Activated CD4-positive, alpha-beta memory T cell treated with anti-CD3 and anti-CD28 coated beads for 36 hours (primary cell): ENCODE measurements at regions not wholly inside any gene's neighbourhood (a gene's known extent, or its start where the extent isn't known, plus 50 kb on each side); places are given as distances from the start of the nearest gene placed in this dataset.

Source experiments
- CTCF ChIA-PET: fragments of 350-600 bp; sonication (Branson Sonifier 250); formaldehyde crosslinking; loops from one replicate; lab custom pipeline; 2021; ENCODE audit warnings: antibody characterized with exemption, inconsistent platforms; lab: Charles Lee
- POLR2A ChIA-PET: fragments of 350-600 bp; sonication (Branson Sonifier 250); formaldehyde crosslinking; loops from one replicate; lab custom pipeline; 2021; ENCODE audit warnings: antibody characterized with exemption; lab: Charles Lee
- DNase-seq: peaks from one replicate; pipeline ENCODE4 v3.0.0-alpha.2; 2020
- H3K27ac Mint-ChIP-seq: one replicate; pipeline ENCODE4 v1.8.0; 2021; ENCODE audit warnings: mixed read lengths
- H3K27me3 Mint-ChIP-seq: one replicate; pipeline ENCODE4 v1.8.0; 2021; ENCODE audit warnings: mixed read lengths
- H3K36me3 Mint-ChIP-seq: one replicate; pipeline ENCODE4 v1.8.0; 2021; ENCODE audit warnings: mixed read lengths
- H3K4me1 Mint-ChIP-seq: one replicate; pipeline ENCODE4 v1.8.0; 2021; ENCODE audit warnings: low read depth, mixed read lengths
- H3K4me3 Mint-ChIP-seq: one replicate; pipeline ENCODE4 v1.8.0; 2021; ENCODE audit warnings: mild to moderate bottlenecking, mixed read lengths
- H3K9me3 Mint-ChIP-seq: one replicate; pipeline ENCODE4 v1.8.0; 2021; ENCODE audit warnings: mixed read lengths
- intact Hi-C: fragments of 100-400 bp; cut with micrococcal nuclease; formaldehyde crosslinking; loops from one replicate; pipeline ENCODE4 v1.15.1; 2023

DNA sequence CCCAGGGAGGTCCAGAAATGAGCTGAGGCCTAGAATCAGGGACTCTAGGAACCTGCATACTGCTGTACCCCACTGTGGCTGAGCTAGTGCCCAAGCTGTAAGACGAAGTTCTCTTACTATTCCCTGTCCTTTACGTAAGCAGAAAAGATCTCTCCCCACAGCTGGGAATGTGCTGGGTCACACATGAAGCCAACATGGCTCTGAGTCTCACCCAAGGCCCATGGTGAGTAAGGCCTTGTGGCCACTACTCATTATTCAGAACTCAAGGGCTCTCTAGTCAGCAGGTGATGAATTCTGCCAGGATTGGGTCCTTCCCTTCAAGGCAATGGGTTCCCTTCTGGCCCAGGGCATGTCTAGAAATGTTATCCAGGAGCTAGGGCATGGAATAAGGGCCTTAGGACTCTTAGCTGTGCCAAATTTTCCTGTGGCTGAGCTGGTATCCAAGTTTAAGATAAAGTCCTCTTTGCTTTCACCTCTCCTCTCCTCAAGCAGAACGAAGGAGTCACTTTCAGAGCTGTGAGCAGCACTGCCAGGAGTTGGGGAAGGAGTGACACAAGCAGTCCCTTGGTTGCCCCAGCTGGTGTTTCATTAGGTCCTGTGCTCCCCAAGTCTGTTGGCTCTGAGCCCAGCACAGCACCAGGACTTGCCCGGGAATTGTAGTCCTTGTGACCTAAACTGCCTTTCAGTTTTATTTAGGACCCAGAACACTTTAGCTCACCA, 707.6 kb downstream of the SLC4A3 start:
- ChIA-PET CTCF (no interaction called here), POLR2A (no interaction called here)
- H3K4me1 Mint-ChIP-seq = no peaks in the 10 kb centered on the region
- no peak overlapping the region for H3K4me3 Mint-ChIP-seq
- no peaks in the 10 kb centered on the region for H3K27me3 Mint-ChIP-seq
- H3K27ac Mint-ChIP-seq = no peak overlapping the region
- no peak for DNase-seq
- intact Hi-C loops = no loop called here
- H3K36me3 Mint-ChIP-seq = no peaks in the 10 kb centered on the region
- H3K9me3 Mint-ChIP-seq = peaks cover 8% of the 10 kb centered on the region

DNA sequence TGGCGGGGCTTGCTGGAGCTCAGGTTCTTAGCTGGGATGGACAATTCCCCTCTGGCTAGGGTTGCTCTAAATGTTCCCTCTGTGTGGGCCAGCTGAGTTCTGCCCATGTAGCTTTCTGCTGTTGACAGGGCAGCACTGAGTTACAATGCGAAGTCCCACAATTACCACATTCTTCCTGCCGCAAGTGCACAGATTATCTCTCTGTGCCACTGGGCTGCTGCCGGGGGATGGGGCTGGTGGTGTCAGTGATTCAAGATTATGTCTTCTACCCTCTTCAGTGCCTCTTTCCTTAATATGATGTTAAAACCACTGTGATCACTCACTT, 708.1 kb downstream of the SLC4A3 start:
- no peaks in the 10 kb centered on the region for H3K36me3 Mint-ChIP-seq
- intact Hi-C loops = no loop called here
- ChIA-PET CTCF (no interaction called here), POLR2A (no interaction called here)
- no peak overlapping the region for H3K4me3 Mint-ChIP-seq
- no peaks in the 10 kb centered on the region for H3K4me1 Mint-ChIP-seq
- no peaks in the 10 kb centered on the region for H3K27me3 Mint-ChIP-seq
- DNase-seq = no peak
- H3K27ac Mint-ChIP-seq = no peak overlapping the region
- H3K9me3 Mint-ChIP-seq = peaks cover 8% of the 10 kb centered on the region

DNA sequence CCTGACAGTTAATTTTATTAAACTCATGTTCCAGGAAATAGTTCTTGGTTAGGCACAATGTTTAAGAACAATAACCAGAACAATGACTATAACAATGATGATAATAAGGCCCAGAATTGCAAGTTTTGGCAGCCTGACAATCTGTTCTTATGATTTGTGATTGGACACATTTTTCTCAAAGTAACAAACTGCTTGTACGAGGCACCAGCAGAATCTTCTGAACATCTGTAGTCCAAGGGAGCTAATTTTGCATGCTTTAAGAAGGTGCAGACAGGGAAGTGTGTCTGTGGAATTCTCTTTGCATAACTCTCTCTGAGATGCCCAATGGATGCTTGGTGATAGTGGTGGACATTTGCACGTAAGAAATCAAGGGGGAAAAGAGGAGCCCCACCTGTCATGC, 709.3 kb downstream of the SLC4A3 start:
- DNase-seq = no peak
- ChIA-PET CTCF (no interaction called here), POLR2A (no interaction called here)
- H3K27ac Mint-ChIP-seq = no peak overlapping the region
- peaks cover 5% of the 10 kb centered on the region for H3K9me3 Mint-ChIP-seq
- no peaks in the 10 kb centered on the region for H3K4me1 Mint-ChIP-seq
- H3K4me3 Mint-ChIP-seq = no peak overlapping the region
- intact Hi-C loops = no loop called here
- H3K27me3 Mint-ChIP-seq = no peaks in the 10 kb centered on the region
- no peaks in the 10 kb centered on the region for H3K36me3 Mint-ChIP-seq

DNA sequence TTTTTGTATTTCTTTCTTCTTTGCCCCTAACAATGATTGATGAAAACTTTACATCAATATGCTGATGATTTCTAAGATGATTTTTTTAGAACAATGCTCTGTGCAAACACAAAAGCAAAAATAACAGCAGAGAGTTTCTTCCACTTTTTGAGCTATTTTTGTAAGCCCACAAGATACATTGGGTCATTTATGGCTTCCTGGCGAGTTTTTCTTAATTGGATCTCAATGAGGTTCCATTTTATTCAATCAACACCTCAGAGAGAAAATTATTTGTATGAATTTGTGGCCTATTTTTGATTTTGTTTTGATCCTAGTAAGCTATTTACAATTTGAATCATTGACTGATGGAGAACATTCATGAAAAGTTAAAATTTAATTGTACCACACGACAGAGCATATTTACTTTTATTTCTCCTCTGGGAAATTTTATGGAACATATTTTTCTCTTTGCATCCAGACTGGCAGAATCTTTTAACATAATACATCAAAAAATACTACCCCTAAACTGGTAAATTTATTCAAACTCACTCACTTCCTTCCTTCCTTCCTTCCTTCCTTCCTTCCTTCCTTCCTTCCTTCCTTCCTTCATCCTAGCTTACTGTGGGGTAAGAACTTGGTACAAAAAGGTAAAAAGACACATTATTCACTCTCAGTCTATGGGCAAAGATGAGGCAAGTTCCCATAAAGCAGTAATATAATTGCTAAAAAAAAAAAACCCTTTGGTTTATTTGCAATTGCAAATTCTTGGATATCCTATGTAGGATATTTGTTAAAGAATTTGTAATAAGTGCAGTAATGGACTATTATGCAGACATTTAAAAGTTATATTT, 710.4 kb downstream of the SLC4A3 start:
- Mint-ChIP-seq H3K4me3 (no peak overlapping the region), H3K27ac (no peak overlapping the region), H3K4me1 (no peaks in the 10 kb centered on the region), H3K9me3 (no peaks in the 10 kb centered on the region), H3K27me3 (no peaks in the 10 kb centered on the region), H3K36me3 (no peaks in the 10 kb centered on the region)
- ChIA-PET CTCF (no interaction called here), POLR2A (no interaction called here)
- intact Hi-C loops = no loop called here
- no peak for DNase-seq

DNA sequence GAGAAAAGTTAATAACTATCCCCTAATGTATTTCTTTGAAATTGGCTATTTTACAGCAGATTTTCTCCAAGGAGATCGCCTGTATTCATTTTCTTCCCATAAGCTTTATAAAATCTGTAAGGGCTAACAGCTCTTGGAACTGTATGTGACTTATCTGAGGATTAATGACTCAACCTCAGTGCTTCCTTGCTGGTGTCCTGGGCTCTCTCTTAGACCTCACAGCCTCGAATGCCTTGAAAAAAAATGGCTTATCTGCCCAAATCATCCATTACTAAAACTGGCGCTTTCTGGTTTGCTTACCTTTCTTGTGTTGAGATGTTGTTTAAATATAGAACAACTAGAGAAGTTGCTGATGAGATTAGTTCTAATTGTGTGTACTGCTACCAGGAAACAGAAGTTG, 713.6 kb downstream of the SLC4A3 start:
- H3K4me3 Mint-ChIP-seq = no peak overlapping the region
- POLR2A ChIA-PET = no interaction called here
- H3K9me3 Mint-ChIP-seq = no peaks in the 10 kb centered on the region
- no peak overlapping the region for H3K27ac Mint-ChIP-seq
- H3K27me3 Mint-ChIP-seq = no peaks in the 10 kb centered on the region
- DNase-seq = no peak
- CTCF ChIA-PET = no interaction called here
- H3K4me1 Mint-ChIP-seq = no peaks in the 10 kb centered on the region
- no peaks in the 10 kb centered on the region for H3K36me3 Mint-ChIP-seq
- intact Hi-C loops = no loop called here

DNA sequence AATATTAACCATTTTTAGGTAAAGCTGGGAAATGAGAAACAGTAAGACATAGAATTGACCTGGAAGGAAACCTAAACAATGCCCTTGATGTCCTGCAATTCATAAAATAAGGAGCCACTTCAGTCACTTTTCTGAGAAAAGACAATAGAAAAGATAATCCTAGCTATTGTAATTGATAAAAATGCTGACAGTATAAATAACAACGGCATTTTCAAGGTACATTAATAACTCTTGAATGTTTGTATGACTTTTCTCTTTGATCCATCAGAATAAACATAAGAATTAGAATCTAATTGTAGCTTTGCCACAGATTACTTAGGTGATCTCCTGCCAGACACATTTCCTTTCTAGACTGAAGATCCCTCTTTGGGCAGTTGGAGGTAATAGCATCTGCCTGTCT, 719.5 kb downstream of the SLC4A3 start:
- Mint-ChIP-seq H3K27ac (no peak overlapping the region), H3K4me1 (no peaks in the 10 kb centered on the region), H3K9me3 (no peaks in the 10 kb centered on the region), H3K36me3 (no peaks in the 10 kb centered on the region), H3K27me3 (no peaks in the 10 kb centered on the region), H3K4me3 (no peak overlapping the region)
- intact Hi-C loops = no loop called here
- POLR2A ChIA-PET = no interaction called here
- DNase-seq = no peak
- CTCF ChIA-PET = no interaction called here

DNA sequence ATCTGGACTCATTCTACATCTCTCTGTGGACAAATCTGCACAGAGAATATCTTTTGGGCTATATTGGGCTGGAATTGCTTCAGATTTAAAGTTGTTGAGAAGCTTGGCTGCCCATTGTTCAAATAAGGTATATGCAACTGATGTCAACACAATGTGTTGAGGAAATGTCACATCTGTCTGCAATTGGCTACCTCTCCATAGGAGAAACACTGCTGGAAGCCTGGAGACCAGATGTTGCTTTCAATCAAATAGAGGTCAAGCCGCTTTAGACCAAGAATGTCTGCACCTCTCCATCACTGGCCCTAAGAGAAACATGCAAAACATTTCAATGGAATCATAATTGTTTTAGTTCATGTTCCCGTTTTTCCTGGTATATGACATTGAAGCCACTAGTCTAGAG, 720.2 kb downstream of the SLC4A3 start:
- Mint-ChIP-seq H3K27me3 (no peaks in the 10 kb centered on the region), H3K9me3 (no peaks in the 10 kb centered on the region), H3K4me1 (no peaks in the 10 kb centered on the region), H3K27ac (no peak overlapping the region), H3K36me3 (no peaks in the 10 kb centered on the region), H3K4me3 (no peak overlapping the region)
- ChIA-PET POLR2A (no interaction called here), CTCF (no interaction called here)
- intact Hi-C loops = no loop called here
- DNase-seq = no peak

DNA sequence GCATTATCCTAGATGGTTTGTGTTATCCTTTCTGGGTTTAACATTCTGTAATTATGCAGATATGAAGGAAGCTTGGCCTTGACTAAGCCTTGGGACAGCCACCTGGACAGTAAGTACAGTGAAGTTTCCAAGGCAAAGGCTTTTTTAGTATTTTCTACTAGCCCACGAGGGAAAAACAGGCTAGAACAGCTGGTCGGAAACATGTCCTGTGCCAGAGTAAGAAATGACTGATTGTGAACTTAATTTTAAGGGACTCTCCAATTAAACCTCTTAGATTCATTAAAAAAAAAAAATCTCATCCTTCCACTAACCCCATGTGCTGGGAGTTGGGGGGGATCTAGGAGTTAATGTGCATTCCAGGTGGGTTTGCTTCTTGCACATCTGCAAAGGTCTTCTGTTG, 720.8 kb downstream of the SLC4A3 start:
- H3K27me3 Mint-ChIP-seq = no peaks in the 10 kb centered on the region
- no peaks in the 10 kb centered on the region for H3K9me3 Mint-ChIP-seq
- ChIA-PET POLR2A (no interaction called here), CTCF (interaction anchor here (0.6 kb wide), 1 partner anchor 21 kb away, joined by 3 read pairs; no protein-coding TSS in a partner anchor)
- no peak for DNase-seq
- H3K4me3 Mint-ChIP-seq = no peak overlapping the region
- H3K4me1 Mint-ChIP-seq = no peaks in the 10 kb centered on the region
- intact Hi-C loops = no loop called here
- no peaks in the 10 kb centered on the region for H3K36me3 Mint-ChIP-seq
- no peak overlapping the region for H3K27ac Mint-ChIP-seq

DNA sequence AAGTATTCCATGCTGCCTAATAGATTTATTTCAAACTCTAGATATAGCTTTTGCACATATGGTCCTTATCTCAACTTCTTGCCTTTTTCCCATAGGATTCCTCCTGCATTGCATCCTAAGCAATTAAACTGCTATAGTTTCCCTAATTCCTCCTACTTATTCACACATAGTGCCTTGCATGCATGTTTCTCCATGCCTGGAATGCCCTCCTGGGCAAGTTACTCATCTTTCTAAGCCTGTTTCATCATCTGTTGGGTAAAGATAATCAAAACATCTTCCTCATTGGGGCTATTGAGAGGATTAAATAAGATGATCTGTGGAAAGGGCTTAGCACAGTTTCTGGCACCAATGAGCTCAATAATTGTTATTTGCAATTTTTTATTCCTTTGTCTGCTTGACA, 726.5 kb downstream of the SLC4A3 start:
- Mint-ChIP-seq H3K27me3 (no peaks in the 10 kb centered on the region), H3K9me3 (no peaks in the 10 kb centered on the region), H3K27ac (no peak overlapping the region), H3K36me3 (no peaks in the 10 kb centered on the region), H3K4me1 (no peaks in the 10 kb centered on the region), H3K4me3 (no peak overlapping the region)
- DNase-seq = no peak
- intact Hi-C loops = no loop called here
- POLR2A ChIA-PET = no interaction called here
- CTCF ChIA-PET = interaction anchor here (0.5 kb wide), 1 partner anchor 9 kb away, joined by 3 read pairs; no protein-coding TSS in a partner anchor

DNA sequence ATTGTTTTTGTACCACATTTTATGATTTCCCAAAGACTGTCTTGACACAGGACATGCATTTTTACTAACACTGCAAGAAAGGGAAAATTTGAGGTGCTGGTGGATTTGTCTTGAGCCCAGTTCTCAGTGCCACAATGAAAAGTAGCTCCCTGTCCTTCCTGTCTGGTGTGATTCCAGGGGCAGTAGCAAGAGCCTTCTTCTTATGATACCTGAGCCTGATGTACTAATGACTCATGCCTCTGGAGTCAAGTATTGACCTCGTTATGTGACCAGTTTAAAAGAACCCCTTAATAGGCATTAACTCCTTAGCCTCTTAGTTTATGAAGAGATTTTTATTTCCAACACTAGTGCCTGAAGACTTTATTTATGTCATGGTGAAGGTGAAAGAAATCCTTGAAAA, 728.6 kb downstream of the SLC4A3 start:
- intact Hi-C loops = no loop called here
- Mint-ChIP-seq H3K9me3 (no peaks in the 10 kb centered on the region), H3K36me3 (no peaks in the 10 kb centered on the region), H3K27me3 (no peaks in the 10 kb centered on the region), H3K4me3 (no peak overlapping the region), H3K4me1 (no peaks in the 10 kb centered on the region), H3K27ac (no peak overlapping the region)
- ChIA-PET CTCF (no interaction called here), POLR2A (no interaction called here)
- DNase-seq = no peak

DNA sequence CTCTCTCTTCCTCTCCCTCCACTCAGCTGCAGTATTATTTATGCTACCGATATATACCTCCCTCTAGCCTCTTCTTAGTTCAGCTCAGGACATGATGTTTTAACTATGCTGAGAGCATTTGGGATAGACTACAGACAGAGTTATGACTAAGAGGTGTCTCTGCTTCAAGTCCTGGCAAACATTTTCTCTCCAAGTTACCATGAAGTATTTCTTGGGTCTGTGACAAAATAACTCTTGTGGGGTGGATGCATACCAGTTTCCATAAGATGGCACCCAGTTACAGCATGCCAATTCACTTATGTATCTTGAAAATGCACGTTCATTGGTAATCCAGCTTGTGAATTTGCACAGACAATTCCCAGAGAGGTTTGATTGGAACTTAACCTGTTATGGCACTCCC, 737.6 kb downstream of the SLC4A3 start:
- Mint-ChIP-seq H3K27me3 (no peaks in the 10 kb centered on the region), H3K4me3 (no peak overlapping the region), H3K36me3 (no peaks in the 10 kb centered on the region), H3K4me1 (no peaks in the 10 kb centered on the region), H3K9me3 (no peaks in the 10 kb centered on the region), H3K27ac (no peak overlapping the region)
- CTCF ChIA-PET = no interaction called here
- POLR2A ChIA-PET = no interaction called here
- intact Hi-C loops = no loop called here
- DNase-seq = no peak

DNA sequence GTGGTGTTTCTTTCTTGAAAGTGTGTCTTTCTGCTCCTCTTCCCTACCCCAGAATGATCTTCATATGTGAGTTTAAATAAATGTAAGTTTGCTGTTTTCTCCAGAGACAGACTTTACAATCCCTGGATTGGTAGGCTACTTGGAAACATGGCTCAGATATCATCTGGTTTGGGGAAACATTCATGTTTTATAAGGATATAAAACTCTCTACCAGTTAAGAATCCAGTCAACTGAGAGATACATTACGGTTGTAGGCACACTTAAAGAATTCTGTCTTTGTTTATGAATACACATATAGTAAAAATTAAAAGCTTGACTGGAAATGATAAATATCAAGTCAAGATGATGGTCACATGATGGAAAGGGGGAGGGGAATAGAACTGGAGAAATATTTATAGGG, 739.3 kb downstream of the SLC4A3 start:
- CTCF ChIA-PET = no interaction called here
- no peak overlapping the region for H3K4me3 Mint-ChIP-seq
- intact Hi-C loops = no loop called here

DNA sequence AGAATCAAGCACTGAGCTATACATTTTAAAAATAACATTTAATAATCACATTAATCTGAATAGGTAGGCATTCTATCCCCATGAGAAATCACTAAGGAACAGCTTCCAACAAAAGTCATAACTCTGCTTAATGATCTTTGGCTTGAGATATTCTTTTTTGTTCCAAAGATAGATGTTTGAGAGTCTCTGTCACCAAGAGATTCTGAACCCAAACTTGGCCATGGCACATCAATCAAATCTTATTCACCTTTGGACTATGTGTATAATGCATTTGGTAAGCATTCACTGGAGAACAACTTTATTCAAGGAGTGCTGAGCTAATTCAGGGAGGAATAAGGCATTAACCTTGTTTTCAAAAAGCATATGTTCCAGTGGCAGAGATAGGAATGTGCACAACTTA, 743.3 kb downstream of the SLC4A3 start:
- Mint-ChIP-seq H3K27ac (no peak overlapping the region), H3K9me3 (no peaks in the 10 kb centered on the region), H3K4me1 (no peaks in the 10 kb centered on the region), H3K27me3 (no peaks in the 10 kb centered on the region), H3K4me3 (no peak overlapping the region), H3K36me3 (no peaks in the 10 kb centered on the region)
- CTCF ChIA-PET = no interaction called here
- POLR2A ChIA-PET = no interaction called here
- intact Hi-C loops = no loop called here
- DNase-seq = no peak

More for the DNA sequence above, 739.3 kb downstream of the SLC4A3 start:
- Mint-ChIP-seq H3K9me3 (no peaks in the 10 kb centered on the region), H3K36me3 (no peaks in the 10 kb centered on the region), H3K4me1 (no peaks in the 10 kb centered on the region), H3K27me3 (no peaks in the 10 kb centered on the region), H3K27ac (no peak overlapping the region)
- DNase-seq = no peak
- POLR2A ChIA-PET = no interaction called here
